ENCODE measurements at regions not wholly inside any gene's neighbourhood (a gene's known extent, or its start where the extent isn't known, plus 50 kb on each side); places are given as distances from the start of the nearest gene placed in this dataset.

DNA sequence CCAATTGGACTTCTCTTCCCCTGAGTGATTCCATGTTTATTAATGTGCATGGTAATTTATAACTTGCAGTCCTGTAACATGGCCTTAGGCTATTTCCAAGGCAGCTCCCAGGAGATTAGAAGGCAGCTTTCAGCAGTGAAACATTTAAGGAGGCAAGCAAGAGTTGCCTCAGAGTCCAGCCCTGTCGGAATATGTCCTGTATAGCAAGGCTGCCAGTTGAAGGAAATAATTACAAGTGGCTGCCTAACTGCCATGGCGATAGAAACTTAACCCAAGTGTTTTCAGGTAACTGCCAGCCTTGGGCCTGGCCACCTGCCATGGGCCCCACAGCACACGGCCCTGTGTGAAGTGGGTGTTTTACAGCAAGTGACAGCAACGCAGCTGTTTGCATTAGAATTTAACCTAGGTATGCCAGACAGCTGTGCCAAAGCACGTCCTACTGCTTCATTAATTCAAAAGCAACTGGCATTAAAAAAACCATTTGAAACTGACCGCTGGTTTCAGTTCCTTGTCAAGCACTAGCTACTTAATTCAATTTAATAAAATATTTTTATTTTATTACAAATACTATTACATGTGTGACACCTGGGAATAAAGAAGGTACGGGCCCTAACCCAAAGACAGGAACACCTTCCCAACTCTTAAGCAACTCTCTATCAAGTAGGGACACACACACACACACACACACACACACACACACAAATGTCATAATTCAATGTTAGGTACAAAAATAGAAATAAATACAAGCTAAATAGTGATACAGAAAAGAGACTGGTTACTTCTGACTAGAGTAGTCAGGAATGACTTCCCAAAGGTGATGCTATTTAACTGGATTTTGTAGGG lies 151.8 kb upstream of the HEY2 start:
- TF ChIP-seq JUND (IDR thresholded peaks at IDR 0.05) (no peak), EP300 (IDR thresholded peaks at IDR 0.05; ENCODE audit: borderline replicate concordance in 1 of 2, low read depth in 1 of 2, low read length in 1 of 2) (no peak), ELF1 (IDR thresholded peaks at IDR 0.05) (no peak), GATA2 (CRISPR knock-in tag; IDR thresholded peaks at IDR 0.05) (no peak), SIN3A (IDR thresholded peaks at IDR 0.05; ENCODE audit: borderline replicate concordance, low read depth, low read length) (no peak), POLR2AphosphoS5 (IDR thresholded peaks at IDR 0.05; ENCODE audit: low read depth, low read length) (no peak), CHD2 (IDR thresholded peaks at IDR 0.05; ENCODE audit: low read length, partially characterized antibody) (no peak), FOXM1 (IDR thresholded peaks at IDR 0.05; ENCODE audit: low read depth) (no peak), MXI1 (IDR thresholded peaks at IDR 0.05; ENCODE audit: low read depth, low read length) (no peak)
- TF ChIP-seq, protein P1, sequence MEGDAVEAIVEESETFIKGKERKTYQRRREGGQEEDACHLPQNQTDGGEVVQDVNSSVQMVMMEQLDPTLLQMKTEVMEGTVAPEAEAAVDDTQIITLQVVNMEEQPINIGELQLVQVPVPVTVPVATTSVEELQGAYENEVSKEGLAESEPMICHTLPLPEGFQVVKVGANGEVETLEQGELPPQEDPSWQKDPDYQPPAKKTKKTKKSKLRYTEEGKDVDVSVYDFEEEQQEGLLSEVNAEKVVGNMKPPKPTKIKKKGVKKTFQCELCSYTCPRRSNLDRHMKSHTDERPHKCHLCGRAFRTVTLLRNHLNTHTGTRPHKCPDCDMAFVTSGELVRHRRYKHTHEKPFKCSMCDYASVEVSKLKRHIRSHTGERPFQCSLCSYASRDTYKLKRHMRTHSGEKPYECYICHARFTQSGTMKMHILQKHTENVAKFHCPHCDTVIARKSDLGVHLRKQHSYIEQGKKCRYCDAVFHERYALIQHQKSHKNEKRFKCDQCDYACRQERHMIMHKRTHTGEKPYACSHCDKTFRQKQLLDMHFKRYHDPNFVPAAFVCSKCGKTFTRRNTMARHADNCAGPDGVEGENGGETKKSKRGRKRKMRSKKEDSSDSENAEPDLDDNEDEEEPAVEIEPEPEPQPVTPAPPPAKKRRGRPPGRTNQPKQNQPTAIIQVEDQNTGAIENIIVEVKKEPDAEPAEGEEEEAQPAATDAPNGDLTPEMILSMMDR (IDR thresholded peaks at IDR 0.05), result no peak
- TF ChIP-seq, protein P2, sequence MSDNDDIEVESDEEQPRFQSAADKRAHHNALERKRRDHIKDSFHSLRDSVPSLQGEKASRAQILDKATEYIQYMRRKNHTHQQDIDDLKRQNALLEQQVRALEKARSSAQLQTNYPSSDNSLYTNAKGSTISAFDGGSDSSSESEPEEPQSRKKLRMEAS (IDR thresholded peaks at IDR 0.05; ENCODE audit: low read depth), result no peak
- TF ChIP-seq, protein P3, sequence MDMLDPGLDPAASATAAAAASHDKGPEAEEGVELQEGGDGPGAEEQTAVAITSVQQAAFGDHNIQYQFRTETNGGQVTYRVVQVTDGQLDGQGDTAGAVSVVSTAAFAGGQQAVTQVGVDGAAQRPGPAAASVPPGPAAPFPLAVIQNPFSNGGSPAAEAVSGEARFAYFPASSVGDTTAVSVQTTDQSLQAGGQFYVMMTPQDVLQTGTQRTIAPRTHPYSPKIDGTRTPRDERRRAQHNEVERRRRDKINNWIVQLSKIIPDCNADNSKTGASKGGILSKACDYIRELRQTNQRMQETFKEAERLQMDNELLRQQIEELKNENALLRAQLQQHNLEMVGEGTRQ (IDR thresholded peaks at IDR 0.05; ENCODE audit: borderline replicate concordance, low read depth, low read length), result no peak
- TF ChIP-seq, protein P4, sequence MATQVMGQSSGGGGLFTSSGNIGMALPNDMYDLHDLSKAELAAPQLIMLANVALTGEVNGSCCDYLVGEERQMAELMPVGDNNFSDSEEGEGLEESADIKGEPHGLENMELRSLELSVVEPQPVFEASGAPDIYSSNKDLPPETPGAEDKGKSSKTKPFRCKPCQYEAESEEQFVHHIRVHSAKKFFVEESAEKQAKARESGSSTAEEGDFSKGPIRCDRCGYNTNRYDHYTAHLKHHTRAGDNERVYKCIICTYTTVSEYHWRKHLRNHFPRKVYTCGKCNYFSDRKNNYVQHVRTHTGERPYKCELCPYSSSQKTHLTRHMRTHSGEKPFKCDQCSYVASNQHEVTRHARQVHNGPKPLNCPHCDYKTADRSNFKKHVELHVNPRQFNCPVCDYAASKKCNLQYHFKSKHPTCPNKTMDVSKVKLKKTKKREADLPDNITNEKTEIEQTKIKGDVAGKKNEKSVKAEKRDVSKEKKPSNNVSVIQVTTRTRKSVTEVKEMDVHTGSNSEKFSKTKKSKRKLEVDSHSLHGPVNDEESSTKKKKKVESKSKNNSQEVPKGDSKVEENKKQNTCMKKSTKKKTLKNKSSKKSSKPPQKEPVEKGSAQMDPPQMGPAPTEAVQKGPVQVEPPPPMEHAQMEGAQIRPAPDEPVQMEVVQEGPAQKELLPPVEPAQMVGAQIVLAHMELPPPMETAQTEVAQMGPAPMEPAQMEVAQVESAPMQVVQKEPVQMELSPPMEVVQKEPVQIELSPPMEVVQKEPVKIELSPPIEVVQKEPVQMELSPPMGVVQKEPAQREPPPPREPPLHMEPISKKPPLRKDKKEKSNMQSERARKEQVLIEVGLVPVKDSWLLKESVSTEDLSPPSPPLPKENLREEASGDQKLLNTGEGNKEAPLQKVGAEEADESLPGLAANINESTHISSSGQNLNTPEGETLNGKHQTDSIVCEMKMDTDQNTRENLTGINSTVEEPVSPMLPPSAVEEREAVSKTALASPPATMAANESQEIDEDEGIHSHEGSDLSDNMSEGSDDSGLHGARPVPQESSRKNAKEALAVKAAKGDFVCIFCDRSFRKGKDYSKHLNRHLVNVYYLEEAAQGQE (IDR thresholded peaks at IDR 0.05; ENCODE audit: low read depth, low read length), result no peak
- TF ChIP-seq, protein P5, sequence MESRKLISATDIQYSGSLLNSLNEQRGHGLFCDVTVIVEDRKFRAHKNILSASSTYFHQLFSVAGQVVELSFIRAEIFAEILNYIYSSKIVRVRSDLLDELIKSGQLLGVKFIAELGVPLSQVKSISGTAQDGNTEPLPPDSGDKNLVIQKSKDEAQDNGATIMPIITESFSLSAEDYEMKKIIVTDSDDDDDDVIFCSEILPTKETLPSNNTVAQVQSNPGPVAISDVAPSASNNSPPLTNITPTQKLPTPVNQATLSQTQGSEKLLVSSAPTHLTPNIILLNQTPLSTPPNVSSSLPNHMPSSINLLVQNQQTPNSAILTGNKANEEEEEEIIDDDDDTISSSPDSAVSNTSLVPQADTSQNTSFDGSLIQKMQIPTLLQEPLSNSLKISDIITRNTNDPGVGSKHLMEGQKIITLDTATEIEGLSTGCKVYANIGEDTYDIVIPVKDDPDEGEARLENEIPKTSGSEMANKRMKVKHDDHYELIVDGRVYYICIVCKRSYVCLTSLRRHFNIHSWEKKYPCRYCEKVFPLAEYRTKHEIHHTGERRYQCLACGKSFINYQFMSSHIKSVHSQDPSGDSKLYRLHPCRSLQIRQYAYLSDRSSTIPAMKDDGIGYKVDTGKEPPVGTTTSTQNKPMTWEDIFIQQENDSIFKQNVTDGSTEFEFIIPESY (IDR thresholded peaks at IDR 0.05; ENCODE audit: borderline replicate concordance, low read depth), result no peak
